Muscle of leg (tissue), 3 donors: ENCODE measurements at regions not wholly inside any gene's neighbourhood (a gene's known extent, or its start where the extent isn't known, plus 50 kb on each side); places are given as distances from the start of the nearest gene placed in this dataset.

Experiments
- DNase-seq: peaks from one replicate; pipeline ENCODE4 v3.0.0; 2013
- H3K27ac ChIP-seq: one replicate; pipeline ENCODE4 v1.5.1; 2013; ENCODE audit warnings: mild to moderate bottlenecking, low read length, control low read depth
- H3K27me3 ChIP-seq: one replicate; pipeline ENCODE4 v1.6.1; 2013; ENCODE audit warnings: low read length; ENCODE audit not compliant: control insufficient read depth, insufficient read depth
- H3K36me3 ChIP-seq: one replicate; pipeline ENCODE4 v1.6.1; 2013; ENCODE audit warnings: low read length; ENCODE audit not compliant: control insufficient read depth, insufficient read depth
- H3K4me1 ChIP-seq: one replicate; pipeline ENCODE4 v1.6.1; 2013; ENCODE audit warnings: low read length; ENCODE audit not compliant: control insufficient read depth, insufficient read depth
- H3K4me3 ChIP-seq: one replicate; pipeline ENCODE4 v1.5.1; 2013; ENCODE audit warnings: low read length, control low read depth
- H3K9me3 ChIP-seq: replicated peaks from 2 replicates; pipeline ENCODE4 v1.6.1; 2013; ENCODE audit warnings: low read depth, low read length; ENCODE audit not compliant: control insufficient read depth
- WGBS: methylation state at CpG from one replicate; pipeline ENCODE4 v1.1.5; 2013; ENCODE audit warnings: missing lambda C conversion rate; ENCODE audit not compliant: insufficient coverage; 5-methylcytosine and 5-hydroxymethylcytosine counted together

DNA sequence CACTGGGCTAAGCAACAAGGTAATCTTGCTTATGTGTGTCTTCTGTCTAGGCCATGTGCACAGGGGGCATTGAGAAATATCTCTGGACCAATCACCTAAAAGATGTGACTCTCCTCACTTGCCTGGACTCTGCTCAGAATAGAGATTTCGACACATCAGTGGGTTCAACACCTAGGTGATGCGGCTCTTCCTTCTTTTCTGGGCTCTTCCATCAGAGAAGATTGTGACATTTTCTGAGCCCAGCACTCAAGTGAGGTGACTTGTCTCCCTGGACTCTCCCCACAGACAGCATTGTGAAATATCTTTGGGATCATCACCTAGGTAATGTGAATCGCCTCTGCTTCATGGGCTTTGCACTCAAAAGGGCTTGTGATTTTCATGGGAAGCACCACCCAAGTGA, 1904.1 kb downstream of the TP53TG3F start:
- no peak for DNase-seq
- Histone ChIP-seq H3K9me3 (peaks cover 19% of the 10 kb centered on the region), H3K4me1 (no peaks in the 10 kb centered on the region), H3K4me3 (no peak overlapping the region), H3K27me3 (no peaks in the 10 kb centered on the region), H3K36me3 (no peaks in the 10 kb centered on the region), H3K27ac (no peak overlapping the region)
- 56% methylated on average over 2 of the region's 3 CpGs for WGBS

DNA sequence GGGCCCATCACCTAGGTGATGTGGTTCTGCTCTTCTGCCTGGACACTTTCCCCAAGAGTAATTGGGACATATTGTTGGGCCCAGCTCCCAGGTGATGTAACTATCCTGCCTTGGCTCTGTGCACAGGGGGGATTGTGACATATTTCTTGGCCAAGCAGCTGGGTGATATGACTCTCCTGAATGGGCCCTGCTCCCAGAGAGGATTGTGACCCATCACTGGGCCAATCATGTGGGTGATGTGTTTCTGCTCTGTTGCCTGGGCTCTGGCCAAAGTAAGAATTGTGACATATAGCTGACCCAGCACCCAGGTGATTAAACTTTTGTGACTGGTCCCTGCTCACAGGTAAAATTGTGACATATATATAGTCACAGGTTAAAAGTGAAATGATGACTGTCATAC, 1904.9 kb downstream of the TP53TG3F start:
- H3K27me3 ChIP-seq: no peaks in the 10 kb centered on the region
- DNase-seq: no peak
- no peak overlapping the region for H3K27ac ChIP-seq
- H3K4me1 ChIP-seq: no peaks in the 10 kb centered on the region
- H3K9me3 ChIP-seq: peaks cover 20% of the 10 kb centered on the region
- no peaks in the 10 kb centered on the region for H3K36me3 ChIP-seq
- no peak overlapping the region for H3K4me3 ChIP-seq

DNA sequence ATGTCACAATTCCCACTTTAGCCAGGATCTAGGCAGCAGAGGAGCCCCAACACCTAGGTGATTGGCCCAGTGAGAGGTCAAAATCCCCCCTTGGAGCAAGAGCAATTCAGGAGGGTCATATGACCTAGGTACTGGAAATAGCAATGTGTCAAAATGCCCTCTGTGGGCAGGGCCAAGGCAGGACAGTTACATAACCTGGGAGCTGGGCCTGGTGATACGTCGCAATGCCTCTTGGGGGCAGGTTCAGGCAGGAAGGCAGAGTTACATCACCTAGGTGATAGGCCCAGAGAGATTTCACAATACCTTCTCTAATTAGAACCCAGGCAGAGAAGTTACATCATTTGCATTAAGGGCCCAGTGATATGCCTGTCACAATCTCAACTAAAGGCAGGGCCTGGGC, 1906.3 kb downstream of the TP53TG3F start:
- no peak overlapping the region for H3K27ac ChIP-seq
- 54% methylated on average over 2 of the region's 2 CpGs for WGBS

DNA sequence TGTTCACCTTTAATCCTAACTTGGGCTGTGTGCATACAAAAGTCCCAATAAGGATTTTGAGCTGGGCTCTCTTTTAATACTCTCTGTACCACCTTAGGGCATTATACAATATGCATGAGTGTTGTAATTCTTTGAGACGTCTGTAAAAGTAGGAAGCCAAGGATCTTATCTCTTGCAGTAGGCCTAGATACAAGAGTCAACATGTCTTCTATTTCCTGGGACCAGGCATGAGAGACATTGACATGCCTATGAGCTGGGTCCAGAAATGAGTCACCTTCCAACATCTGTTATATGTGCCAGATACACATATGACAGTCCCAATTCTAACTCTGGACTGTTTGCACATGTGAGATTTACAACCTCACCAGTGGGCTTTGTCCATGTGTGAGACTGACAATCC, 1911.2 kb downstream of the TP53TG3F start:
- H3K36me3 ChIP-seq: no peaks in the 10 kb centered on the region
- H3K27me3 ChIP-seq: no peaks in the 10 kb centered on the region
- no peak overlapping the region for H3K4me3 ChIP-seq
- peaks cover 27% of the 10 kb centered on the region for H3K9me3 ChIP-seq
- DNase-seq: no peak
- no peaks in the 10 kb centered on the region for H3K4me1 ChIP-seq
- no peak overlapping the region for H3K27ac ChIP-seq
- WGBS: 60% methylated on average over 1 of the region's 1 CpG

More for the DNA sequence above, 1906.3 kb downstream of the TP53TG3F start:
- Histone ChIP-seq H3K36me3 (no peaks in the 10 kb centered on the region), H3K9me3 (peaks cover 30% of the 10 kb centered on the region), H3K27me3 (no peaks in the 10 kb centered on the region), H3K4me3 (no peak overlapping the region), H3K4me1 (no peaks in the 10 kb centered on the region)
- no peak for DNase-seq

DNA sequence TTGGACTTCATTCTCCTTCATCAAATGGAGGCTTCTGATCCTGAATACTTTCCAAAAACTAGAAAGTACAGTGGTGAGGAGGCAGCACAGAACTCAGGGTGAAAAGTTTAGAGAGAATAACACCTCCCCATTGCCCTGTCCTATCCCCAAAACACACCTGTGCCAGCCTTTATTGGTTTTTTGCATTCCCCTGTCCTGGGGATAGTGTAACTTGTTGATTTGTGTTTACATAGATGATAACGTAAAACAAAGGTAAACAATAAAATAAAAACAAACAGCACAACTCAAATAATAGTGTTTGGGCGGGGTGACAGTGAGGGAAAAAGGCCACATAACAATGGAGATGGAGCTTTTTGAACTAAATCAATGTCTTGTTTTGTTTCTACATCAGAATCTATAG, 1917.7 kb downstream of the TP53TG3F start:
- Histone ChIP-seq H3K36me3 (no peaks in the 10 kb centered on the region), H3K4me3 (no peak overlapping the region), H3K4me1 (no peaks in the 10 kb centered on the region), H3K27ac (no peak overlapping the region), H3K27me3 (no peaks in the 10 kb centered on the region), H3K9me3 (peaks cover 19% of the 10 kb centered on the region)
- DNase-seq: no peak
- no CpG with 5 or more reads among the region's 2 CpGs for WGBS

DNA sequence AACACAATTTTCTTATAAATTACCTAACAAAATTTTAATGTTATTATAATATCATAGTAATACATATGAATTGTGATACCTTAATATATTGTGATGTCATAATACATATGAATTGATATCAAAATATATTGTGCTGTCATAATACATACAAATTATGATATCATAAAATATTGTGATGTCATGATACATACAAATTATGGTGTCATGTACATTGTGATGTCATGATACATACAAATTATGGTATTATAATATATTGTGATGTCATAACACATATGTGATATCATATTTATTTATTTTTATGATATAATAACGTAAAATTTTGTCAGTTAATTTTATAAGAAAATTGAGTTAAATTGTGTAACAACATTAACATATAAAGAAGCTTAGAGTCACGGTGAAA, 1927.2 kb downstream of the TP53TG3F start:
- no peaks in the 10 kb centered on the region for H3K36me3 ChIP-seq
- H3K27ac ChIP-seq: no peak overlapping the region
- no peaks in the 10 kb centered on the region for H3K4me1 ChIP-seq
- H3K9me3 ChIP-seq: peaks cover 22% of the 10 kb centered on the region
- no peak for DNase-seq
- no peak overlapping the region for H3K4me3 ChIP-seq
- H3K27me3 ChIP-seq: no peaks in the 10 kb centered on the region
- WGBS: no CpG with 5 or more reads among the region's 2 CpGs

DNA sequence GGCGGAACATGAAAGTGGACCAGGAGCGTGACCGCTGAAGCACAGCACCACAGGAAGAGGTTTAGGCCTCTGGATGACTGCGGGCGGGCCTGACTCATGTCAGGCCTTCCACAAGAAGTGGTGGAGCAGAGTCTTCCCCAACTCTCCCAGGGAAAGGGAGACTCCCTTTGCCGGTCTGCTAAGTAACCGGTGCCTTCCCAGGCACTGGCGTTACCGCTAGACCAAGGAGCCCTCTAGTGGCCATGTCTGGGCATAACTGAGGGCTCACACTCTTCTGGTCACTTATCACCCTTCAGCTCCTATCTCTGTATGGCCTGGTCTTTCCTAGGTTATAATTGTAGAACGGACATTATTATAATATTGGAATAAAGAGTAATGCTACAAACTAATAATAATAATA, 1931.9 kb downstream of the TP53TG3F start:
- Histone ChIP-seq H3K27ac (no peak overlapping the region), H3K4me1 (no peaks in the 10 kb centered on the region), H3K36me3 (no peaks in the 10 kb centered on the region), H3K9me3 (peaks cover 35% of the 10 kb centered on the region), H3K27me3 (no peaks in the 10 kb centered on the region), H3K4me3 (no peak overlapping the region)
- WGBS: 27% methylated on average over 4 of the region's 10 CpGs
- peak; percentile 32 for DNase-seq

DNA sequence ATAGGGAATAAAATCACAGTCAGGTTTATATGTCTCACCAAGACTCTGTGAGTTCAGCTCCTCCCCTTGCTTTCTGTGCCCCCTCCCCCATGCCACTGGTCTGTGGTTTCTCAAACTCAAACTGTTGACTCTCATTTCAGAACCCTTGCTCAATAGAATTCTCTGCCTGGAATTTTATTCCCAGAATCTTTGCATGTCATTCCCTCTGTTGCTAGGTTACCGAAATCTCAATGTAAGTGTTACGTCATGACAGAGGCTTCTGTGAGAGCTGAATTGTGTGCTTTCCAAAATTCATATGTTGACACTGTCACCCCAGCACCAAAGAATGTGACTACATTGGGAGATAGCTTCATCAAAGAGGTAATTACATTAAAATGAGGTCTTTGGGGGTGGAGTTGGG, 1938.8 kb downstream of the TP53TG3F start:
- Histone ChIP-seq H3K27me3 (no peaks in the 10 kb centered on the region), H3K4me3 (no peak overlapping the region), H3K36me3 (no peaks in the 10 kb centered on the region), H3K4me1 (no peaks in the 10 kb centered on the region), H3K27ac (no peak overlapping the region), H3K9me3 (peaks cover 54% of the 10 kb centered on the region)
- WGBS: no CpG with 5 or more reads among the region's 2 CpGs
- DNase-seq: no peak

DNA sequence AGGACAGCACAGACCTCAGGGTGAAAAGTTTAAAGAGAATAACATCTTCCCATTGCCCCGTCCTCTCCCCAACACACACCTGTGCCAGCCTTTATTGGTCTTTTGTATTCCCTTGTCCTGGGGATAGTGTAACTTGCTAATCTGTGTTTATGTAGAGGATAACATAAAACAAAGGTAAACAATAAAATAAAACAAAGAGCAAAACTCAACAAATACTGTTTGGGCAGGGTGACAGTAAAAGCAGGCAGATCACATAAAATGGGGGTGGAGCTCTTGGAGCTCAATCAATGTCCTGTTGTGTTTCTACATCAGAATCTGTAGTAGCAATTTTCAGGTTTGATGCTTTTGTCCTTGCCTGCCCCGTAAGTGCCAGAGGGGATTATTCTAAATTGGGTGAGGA, 1939.7 kb downstream of the TP53TG3F start:
- Histone ChIP-seq H3K27ac (no peak overlapping the region), H3K9me3 (peaks cover 48% of the 10 kb centered on the region), H3K4me1 (no peaks in the 10 kb centered on the region), H3K4me3 (no peak overlapping the region), H3K36me3 (no peaks in the 10 kb centered on the region), H3K27me3 (no peaks in the 10 kb centered on the region)
- 83% methylated on average over 1 of the region's 2 CpGs for WGBS
- DNase-seq: no peak

DNA sequence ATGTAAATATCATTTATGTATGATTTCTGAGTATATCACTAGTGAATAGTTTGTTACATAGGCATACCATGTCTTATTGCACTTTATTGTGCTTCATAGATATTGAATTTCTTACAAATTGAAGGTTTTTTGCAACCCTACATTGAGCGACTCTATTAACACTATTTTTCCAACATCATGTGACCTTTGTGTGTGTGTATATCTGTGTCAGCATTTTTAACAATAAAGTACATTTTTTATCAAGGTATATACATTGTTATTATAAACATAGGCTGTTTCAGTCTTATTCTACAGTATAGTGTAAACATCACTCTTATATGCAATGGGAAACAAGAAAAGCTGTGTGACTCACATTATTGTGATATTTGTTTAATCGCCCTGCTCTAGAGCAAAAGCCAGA, 1944.9 kb downstream of the TP53TG3F start:
- H3K4me3 ChIP-seq: no peak overlapping the region
- H3K27ac ChIP-seq: no peak overlapping the region
- no peaks in the 10 kb centered on the region for H3K4me1 ChIP-seq
- no peak for DNase-seq
- H3K9me3 ChIP-seq: peaks cover 37% of the 10 kb centered on the region
- H3K36me3 ChIP-seq: no peaks in the 10 kb centered on the region
- no CpG with 5 or more reads among the region's 2 CpGs for WGBS
- no peaks in the 10 kb centered on the region for H3K27me3 ChIP-seq

DNA sequence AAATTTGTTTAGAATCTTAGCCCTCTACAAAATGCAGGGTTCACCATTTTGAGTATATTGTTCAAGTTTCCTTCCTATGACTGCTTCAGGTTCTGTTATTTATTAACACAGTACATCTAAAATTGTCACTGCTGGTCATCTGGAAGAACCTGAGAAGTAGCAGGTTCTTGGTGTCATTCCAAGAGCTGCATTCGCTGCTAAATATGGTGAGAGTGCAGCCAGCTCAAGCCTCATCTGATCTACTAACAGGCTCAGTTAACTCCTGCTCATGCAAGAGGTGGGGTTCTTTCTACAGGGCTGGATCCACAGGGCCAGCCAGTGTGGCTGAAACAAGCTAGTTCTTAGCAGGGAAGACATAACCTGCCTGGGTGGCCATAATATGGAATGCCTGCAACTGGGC, 1946.1 kb downstream of the TP53TG3F start:
- Histone ChIP-seq H3K27me3 (no peaks in the 10 kb centered on the region), H3K4me1 (no peaks in the 10 kb centered on the region), H3K36me3 (no peaks in the 10 kb centered on the region), H3K9me3 (peaks cover 34% of the 10 kb centered on the region), H3K4me3 (no peak overlapping the region), H3K27ac (no peak overlapping the region)
- 13% methylated on average over 1 of the region's 1 CpG for WGBS
- DNase-seq: no peak
